ENCODE measurements at regions not wholly inside any gene's neighbourhood (a gene's known extent, or its start where the extent isn't known, plus 50 kb on each side); places are given as distances from the start of the nearest gene placed in this dataset.
"Not testable (repeated sequence)": the region's sequence is repeated elsewhere in the genome, so short reads cannot be mapped to it uniquely, and the experiment has no call there.

DNA sequence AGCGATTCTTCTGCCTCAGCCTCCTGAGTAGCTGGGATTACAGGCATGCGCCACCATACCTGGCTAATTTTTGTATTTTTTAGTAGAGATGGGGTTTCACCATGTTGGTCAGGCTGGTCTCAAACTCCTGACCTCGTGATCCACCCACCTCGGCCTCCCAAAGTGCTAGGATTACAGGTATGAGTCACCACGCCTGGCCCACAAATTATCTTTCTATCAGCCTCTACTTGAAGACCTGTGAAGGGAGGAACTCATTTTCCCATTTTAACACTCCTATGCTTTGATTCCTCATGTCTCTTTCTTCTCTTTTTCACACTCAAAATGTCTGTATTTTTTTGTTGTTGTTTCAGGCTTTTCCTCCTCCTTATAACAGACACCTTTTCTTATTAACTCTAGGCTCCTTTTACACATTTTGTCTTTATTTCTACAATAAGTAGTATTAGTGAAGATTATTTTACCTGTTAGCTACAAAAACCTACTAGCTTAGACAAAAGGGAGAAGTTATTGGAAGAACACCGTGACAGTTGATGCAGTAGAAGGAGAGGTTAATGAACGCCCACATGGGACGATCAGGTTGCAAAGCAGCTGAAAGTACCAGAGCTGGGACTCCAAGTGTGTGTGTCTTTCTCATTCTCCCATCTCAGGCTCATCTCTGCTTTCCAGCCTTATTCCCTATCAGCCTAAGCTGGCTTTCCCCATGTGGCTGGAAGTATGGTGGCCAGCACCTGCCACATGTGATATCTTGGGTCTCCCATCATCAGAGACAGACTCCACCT is 97.6 kb upstream of the AGAP1 start:
- no peak for DNase-seq (ENCODE audit: low read depth in 2 of 2)

DNA sequence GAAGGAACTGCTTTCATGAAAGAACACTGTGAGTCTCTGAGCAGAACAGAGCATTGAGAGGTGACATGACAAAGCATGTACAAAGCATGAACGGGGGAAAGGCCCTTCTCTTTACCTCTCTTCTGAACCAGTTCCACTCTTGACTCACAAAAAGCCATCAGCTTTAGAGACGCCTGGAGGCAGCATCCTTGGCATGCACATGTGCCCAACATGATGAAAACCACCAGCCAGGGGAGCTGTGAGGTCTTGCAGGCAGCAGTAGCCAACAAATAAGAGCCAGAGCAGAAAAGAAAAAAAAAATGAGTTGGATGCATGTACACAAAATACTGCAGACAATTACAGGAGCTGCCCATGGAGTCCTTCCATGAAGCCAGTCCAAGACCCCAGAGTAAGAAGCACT is 95.5 kb upstream of the AGAP1 start:
- DNase-seq (ENCODE audit: low read depth in 2 of 2), result no peak

DNA sequence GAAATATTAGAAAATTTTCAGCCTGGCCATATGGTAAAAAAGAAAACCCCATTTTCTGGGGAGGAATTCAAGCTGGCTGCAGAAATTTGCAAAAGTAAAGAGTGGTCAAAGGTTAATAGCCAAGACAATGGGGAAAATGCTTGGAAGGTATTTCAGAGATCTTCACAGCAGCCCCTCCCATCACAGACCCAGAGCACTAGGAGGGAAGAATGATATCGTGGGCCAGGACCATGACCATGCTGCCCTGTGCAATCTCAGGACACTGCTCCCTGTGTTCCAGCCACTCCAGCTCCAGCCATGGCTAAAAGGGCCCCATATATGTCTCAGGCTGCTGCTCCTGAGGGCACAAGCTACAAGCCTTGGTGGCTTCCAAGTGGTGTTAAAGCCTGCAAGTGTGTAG is 93.9 kb upstream of the AGAP1 start:
- no peak for DNase-seq (ENCODE audit: low read depth in 2 of 2)

DNA sequence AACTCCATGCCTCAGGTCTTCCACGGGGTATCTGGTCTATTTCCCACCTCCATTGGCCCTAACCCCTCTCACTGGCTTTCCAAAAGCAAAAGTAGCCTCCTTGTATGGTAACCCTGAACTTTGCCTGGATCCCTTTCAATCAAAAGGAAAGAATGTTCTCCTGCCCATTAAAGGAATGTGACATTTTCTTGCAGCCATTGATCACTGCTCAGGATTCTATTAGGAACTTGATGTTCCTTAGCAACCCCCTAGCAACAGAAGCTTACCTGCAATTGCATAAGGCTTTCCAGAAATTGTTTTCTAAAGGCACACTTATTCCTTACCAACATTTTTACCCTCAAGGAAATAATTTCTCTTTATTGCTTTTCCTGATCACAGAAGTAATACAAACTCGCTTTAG is 91.4 kb upstream of the AGAP1 start:
- no peak for DNase-seq (ENCODE audit: low read depth in 2 of 2)

DNA sequence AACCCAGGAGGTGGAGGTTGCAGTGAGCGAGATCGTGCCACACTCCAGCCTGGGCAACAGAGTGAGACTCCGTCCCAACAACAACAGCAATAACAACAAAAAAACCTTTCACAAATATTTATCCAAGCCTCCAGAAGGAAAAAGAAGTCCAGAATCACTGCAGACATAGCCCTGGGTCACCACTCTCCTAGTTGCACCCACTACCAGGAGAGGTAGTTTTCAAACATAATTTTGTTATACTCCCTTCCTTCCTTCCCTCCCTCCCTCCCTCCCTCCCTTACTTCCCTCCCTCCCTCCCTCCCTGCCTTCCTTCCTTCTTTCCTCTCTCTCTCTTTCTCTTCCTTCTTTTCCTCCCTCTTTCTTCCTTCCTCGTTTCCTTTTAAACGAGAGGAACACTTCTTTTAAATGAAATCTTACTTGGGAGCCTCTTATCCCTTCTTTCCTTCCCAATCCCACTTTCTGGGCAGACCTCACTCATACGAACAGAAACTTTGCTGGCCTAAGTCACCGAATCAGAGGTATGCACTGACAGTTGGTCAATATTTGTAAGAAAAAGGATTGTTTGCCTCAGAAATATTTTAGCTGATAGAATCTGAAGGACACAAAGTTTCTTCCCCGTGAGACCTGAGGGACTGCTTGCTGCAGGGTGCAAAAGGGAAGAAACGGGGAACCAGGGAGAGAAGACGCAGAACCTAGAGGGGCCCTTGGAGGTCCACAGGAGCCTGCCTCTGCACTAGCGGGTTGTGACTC is 88.1 kb upstream of the AGAP1 start:
- DNase-seq (ENCODE audit: low read depth in 2 of 2), result no peak

DNA sequence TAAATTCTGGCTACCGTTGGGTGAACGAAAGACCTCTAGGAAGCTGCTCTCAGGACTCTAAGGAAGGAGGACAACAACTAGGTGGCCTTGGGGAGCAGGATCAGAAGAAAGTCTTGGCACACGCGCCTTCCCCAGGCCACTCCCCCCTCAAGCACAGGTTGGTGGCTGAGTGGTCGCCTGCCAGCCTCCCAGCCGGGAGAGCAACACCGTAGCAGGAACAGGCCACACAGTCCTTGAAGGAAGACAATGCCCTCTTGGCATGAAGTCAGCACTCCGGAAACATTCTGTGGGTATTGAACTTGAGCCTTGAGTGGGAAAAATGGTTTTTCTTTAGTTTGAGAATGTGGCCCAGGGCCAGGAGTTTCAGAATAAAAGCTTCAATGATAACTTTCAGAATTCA is 87.4 kb upstream of the AGAP1 start:
- no peak for DNase-seq (ENCODE audit: low read depth in 2 of 2)

DNA sequence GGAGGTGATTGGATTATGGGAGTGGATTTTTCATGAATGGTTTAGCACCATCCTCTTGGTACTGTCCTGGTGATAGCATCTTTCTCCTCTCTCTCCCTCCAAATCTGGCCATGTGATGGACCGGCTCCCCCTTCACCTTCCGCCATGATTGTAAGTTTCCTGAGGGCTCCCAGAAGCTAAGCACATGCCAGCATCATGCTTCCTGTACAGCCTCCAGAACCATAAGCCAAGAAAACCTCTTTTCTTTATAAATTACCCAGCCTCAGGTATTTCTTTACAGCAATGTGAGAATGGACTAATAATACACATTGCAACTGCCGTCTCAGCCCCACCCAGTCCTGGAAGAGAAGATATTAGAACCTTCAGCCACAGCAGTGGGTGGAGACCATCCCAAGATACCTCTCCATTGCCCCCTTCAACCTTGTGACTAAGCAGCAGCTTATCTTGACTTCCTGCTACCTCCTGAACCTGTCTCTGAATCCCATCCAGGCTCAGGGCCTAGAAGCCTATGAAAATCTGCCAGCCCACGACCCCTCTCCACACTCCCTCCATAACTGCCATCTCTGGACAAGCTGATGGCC is 81.8 kb upstream of the AGAP1 start:
- DNase-seq (ENCODE audit: low read depth in 2 of 2), result no peak

DNA sequence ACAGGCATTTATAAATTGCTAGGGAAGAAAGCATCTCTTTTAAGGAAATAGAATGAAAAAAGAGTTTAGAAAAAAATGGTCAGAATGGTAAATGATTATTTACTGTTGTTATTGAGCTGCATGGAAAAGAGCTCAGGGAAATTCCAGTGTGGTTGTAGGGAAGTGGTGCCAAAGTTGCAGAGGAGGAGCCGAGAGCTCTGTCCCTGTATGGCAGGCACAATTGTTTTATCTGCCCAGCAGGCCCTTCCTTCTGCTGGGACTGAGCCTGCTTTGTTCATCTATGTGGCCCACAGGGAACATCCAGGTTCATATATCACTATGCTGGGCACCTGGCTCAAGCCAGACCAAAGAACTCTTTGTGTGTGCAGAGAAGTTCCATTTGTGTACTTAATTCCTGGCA is 80.8 kb upstream of the AGAP1 start:
- no peak for DNase-seq (ENCODE audit: low read depth in 2 of 2)

DNA sequence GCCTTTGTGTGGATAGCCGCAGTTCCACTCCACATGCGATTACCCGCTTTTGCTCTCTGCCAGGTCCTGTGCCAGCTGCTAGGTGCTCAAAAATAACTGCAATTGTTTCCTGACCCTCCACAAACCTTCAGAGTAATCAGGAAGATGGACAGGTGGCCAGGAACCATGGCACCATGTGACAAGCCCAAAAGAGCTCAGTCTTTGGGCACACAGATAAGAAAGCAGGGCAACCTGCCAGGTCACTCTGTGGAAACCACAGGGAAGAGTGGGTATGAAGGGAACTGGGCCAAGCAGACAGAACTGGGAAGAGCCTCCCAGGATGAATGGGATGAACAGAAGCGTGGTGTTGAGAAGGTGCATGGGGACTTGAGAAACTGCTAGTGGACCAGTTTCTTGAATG is 79.4 kb upstream of the AGAP1 start:
- no peak for DNase-seq (ENCODE audit: low read depth in 2 of 2)

DNA sequence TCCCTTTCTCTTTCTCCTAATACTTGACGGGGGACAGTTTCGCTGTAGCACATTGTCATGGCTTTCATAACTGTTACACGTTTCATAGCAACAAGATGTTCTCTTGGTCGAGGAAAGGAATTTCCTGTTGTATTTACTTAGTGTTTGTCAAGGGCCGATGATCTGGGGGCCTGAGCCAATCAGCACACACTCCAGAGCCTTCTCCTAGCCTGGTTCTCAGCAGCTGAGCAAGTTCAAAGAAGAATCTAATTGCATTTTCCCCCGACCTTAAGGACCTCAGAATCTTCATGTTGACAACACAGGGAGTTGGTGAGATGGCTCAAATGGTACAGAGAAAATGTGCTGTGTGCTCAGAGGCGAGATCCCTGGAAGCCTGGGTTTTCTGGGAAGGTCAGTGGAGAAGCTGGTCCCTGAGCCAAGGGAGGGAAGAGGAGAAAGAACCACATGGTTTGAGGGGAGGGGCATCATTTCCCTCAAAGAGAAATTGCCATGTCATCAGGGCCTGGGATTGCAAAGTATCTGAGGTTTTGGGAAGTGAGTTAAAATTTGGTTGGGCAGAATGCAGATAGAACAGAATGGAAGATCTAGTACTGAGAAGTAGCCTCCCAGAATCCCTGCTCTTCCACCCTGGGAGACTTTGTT is 76.9 kb upstream of the AGAP1 start:
- DNase-seq (ENCODE audit: low read depth in 2 of 2), result no peak

DNA sequence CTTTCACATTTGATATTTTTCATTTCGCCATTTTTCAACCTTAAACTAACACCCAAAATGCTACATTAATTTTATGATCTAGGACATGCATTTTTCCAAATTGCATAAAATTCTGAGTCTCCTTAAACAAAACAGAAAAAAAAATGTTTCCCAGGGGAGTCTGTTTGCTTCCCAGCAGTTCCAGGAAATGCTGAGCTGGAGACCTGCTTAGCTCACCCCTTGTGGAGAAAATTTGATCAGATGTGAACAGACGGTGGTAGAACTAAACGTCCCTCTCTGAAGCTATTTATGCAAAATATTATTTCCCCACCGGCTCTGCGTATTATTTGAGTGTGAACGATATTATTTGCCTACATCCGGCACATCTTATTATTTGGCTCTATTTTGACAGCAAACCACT is 74.9 kb upstream of the AGAP1 start:
- DNase-seq (ENCODE audit: low read depth in 2 of 2), result no peak

DNA sequence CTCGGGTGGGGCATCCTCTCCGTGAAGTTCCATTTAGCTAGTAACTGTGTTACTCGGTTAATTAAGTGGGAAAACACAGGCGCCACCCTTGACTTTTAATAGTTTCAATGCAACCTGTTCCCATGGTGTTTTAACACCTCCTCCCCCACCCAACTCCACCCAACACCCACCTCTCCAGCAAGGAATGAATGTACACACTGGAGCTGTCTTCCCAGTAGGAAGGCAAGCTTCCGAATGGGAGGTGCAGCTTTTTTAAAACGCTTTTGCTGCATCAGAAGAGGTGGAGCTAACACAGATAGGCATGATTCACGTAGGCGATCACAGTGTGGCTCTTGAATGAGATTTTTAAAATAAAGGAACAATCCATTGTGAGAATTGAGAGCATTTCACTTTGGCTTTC is 73.8 kb upstream of the AGAP1 start:
- DNase-seq (ENCODE audit: low read depth in 2 of 2), result no peak

DNA sequence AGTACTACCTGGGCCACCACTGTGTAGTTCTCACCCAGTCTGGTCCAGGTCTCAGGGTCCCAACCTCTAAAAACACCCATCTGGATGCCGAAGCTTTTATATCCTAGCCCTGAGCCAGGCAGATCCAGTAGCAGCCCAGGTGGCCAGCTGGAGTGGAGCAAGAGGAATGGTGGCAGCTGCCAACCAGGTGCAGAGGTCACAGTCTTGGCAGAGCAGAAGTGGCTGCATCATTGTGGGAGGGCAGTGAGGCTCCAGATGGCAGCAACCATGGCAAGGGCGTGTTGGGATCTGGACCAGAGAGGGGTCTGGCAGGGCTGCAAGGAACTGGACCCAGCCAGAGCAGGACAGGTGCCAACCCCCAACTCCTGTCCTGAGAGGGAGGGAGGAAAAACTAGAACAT is 72.2 kb upstream of the AGAP1 start:
- no peak for DNase-seq (ENCODE audit: low read depth in 2 of 2)

DNA sequence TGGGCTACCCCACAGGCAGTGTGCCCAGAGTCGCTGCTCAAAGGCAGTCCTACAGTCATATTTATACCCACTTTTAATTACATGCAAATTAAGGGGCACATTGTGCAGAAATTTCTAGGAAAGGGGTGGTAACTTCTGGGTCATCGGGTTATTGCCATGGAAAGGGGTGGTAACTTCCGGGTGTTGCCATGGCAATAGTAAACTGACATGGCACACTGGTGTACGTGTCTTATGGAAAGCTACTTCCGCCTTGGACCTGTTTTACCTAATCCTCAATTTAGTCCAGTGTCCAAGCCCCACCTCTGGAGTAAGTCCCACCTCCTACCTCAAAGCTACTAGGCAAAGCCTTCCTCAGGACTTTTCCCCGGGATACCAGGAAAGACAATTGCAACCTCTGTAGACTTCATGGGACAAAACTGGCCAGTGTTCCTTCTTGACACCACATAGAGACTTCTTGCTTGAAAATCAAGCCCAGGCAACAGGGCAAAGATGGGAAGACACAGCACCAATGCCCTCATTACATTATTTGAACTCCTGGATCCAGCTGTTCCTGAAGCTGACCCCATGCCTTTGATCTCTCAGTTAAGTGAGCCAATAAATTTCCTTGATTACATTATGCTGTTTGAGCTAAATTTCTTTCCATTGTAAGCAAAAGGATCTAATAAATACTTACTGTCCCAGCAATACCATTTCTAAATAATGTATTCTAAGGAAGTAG is 63.3 kb upstream of the AGAP1 start:
- DNase-seq (ENCODE audit: low read depth in 2 of 2), result no peak

DNA sequence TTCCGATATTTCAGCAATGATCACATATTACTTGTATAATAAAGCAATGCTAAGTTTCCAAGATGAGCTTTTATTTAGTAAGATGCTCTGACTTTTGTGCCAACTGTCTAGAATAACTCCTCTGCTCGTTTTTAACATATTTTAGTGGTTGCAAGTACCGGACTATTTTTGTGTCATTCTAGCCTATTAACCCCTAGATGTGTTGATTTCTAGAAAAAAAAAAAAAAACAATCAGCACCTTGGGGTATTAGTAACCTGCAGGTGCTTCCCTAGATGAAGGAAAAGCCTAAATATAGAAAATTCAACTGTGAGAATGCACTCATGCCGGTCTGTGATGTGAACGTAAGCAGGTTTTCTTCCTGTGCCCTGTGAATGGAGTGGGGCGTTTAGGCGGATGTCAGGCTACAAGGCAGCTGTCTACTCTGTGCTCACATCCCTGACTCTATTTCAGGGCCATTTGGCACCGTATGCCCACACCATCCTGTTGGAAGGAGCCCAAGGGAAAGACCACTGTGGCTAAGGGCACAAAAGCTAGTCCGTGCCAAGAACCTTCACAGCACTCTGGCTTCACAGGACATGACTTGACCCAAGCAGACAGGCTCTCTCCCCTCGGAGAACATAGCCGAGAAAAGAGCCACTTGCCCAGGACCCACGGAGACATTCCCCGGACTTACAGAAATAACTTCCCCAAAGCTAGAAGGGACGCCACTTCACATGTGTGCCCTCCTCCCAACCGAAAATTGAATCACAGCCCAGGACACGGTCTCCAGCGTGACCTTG is 60.9 kb upstream of the AGAP1 start:
- DNase-seq (ENCODE audit: low read depth in 2 of 2), result no peak

DNA sequence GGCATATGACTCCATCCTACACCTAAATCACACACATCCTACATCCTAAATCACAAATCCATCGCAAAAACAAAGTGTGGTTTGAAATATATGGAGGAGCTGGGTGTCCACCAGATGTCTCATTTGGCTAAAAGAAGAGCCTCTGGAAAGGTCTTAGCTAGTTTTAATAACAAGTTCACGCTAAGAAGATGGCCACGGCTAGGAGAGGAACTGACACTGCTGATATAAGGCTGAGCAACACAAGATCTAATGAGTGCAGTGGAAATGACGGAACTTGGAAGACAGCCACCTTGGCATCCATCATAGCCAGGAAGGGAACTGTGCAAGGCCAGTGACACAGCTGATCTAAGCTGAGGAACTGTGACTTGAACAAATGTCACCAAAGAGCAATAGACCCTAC is 60.0 kb upstream of the AGAP1 start:
- no peak for DNase-seq (ENCODE audit: low read depth in 2 of 2)

DNA sequence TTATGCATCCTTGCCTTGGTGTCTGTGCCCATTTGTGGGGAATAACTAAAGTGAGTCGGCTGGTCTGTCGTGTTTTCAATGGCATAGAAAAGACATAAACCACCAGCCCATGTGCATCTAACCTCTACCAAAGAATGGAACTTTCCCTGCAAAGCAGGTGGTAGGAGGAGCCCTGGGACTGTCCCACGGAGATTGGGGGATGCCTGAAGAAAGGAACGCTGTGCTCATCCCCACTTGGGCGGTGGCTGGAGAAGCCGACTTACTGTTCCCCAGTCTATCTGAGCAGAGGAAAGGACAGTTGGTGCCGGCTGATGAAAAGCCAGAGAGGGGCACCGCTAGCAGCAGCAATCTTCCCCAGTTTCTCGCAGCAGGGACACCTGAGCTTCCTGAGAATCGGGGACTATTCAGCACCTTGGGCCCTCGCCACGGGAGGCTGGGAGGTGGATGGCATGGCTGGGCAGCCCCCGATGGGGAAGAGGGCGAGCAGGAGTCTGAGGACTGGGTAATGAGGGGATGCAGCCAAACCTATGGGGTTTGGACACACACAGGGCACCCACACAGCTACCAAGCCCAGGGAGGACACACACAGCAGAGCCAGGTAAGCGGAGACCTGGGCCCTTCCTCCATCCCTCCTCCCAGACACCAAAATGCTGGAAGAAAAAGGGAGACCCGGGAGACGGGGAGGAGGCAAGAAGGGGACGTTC is 53.7 kb upstream of the AGAP1 start:
- DNase-seq (ENCODE audit: low read depth in 2 of 2), result no peak

DNA sequence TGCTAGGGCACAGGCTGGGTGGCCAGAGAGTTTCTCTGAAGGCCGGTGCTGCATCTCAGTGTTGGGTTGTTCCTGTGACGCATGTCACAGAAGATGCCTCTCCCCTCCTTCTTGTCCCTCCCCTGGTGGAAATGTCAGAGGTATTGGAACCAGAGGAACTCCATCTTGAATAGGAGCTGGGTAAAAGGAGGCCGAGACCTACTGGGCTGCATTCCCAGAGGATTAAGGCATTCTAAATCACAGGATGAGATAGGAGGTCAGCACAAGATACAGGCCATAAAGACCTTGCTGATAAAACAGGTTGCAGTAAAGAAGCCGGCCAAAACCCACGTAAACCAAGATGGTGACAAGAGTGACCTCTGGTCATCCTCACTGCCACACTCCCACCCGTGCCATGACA is 50.3 kb upstream of the AGAP1 start:
- not testable (repeated sequence) for DNase-seq (ENCODE audit: low read depth in 2 of 2)
